Endothelial cell (in vitro differentiated cells): ENCODE measurements at regions not wholly inside any gene's neighbourhood (a gene's known extent, or its start where the extent isn't known, plus 50 kb on each side); places are given as distances from the start of the nearest gene placed in this dataset.

Experiments used
- DNase-seq: peaks from one replicate; pipeline ENCODE4 v3.0.0; 2021; ENCODE audit warnings: low spot score
- H3K27ac Mint-ChIP-seq: one replicate; pipeline ENCODE4 v1.8.0; 2021; ENCODE audit warnings: mixed read lengths, inconsistent platforms; ENCODE audit not compliant: unreplicated experiment
- H3K27me3 Mint-ChIP-seq: one replicate; pipeline ENCODE4 v1.8.0; 2021; ENCODE audit warnings: mild to moderate bottlenecking, moderate library complexity, mixed read lengths, inconsistent platforms; ENCODE audit not compliant: unreplicated experiment
- H3K36me3 Mint-ChIP-seq: one replicate; pipeline ENCODE4 v1.8.0; 2021; ENCODE audit warnings: mild to moderate bottlenecking, low read depth, mixed read lengths, inconsistent platforms; ENCODE audit not compliant: unreplicated experiment
- H3K4me1 Mint-ChIP-seq: one replicate; pipeline ENCODE4 v1.8.0; 2021; ENCODE audit warnings: mild to moderate bottlenecking, mixed read lengths, inconsistent platforms; ENCODE audit not compliant: unreplicated experiment
- H3K4me3 Mint-ChIP-seq: one replicate; pipeline ENCODE4 v1.8.0; 2021; ENCODE audit warnings: mild to moderate bottlenecking, mixed read lengths, inconsistent platforms; ENCODE audit not compliant: unreplicated experiment
- H3K9me3 Mint-ChIP-seq: one replicate; pipeline ENCODE4 v1.8.0; 2021; ENCODE audit warnings: mixed read lengths, inconsistent platforms; ENCODE audit not compliant: unreplicated experiment
- TF ChIP-seq, protein P1 (sequence below): fragments of 200-600 bp; sonication (generic); IDR thresholded peaks from one replicate; pipeline ENCODE4 v1.5.0; 2021; ENCODE audit warnings: antibody characterized with exemption; ENCODE audit not compliant: unreplicated experiment

DNA sequence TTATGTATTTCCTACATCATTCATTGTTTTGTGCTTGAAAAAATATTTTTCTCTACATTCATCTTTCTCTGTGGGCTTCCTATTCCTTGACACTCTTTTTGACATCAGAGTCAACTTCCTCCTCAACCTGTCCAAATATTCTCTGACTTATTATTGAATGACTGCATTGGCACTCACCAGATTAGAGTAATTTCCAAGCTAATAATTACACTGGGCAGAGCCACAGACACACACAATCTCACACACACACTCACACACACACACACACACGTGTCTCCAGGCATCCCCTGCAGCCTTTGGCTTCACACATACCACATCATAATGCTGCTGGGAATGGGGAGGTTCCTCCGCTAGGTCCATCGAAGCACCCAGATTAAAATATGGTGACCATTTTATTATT, 184.5 kb downstream of the SYK start:
- Mint-ChIP-seq H3K4me3 (no peak overlapping the region), H3K27me3 (peaks cover 1% of the 10 kb centered on the region), H3K9me3 (no peaks in the 10 kb centered on the region), H3K4me1 (peaks cover 3% of the 10 kb centered on the region), H3K27ac (no peak overlapping the region), H3K36me3 (no peaks in the 10 kb centered on the region)
- DNase-seq = no peak
- TF ChIP-seq, protein P1, sequence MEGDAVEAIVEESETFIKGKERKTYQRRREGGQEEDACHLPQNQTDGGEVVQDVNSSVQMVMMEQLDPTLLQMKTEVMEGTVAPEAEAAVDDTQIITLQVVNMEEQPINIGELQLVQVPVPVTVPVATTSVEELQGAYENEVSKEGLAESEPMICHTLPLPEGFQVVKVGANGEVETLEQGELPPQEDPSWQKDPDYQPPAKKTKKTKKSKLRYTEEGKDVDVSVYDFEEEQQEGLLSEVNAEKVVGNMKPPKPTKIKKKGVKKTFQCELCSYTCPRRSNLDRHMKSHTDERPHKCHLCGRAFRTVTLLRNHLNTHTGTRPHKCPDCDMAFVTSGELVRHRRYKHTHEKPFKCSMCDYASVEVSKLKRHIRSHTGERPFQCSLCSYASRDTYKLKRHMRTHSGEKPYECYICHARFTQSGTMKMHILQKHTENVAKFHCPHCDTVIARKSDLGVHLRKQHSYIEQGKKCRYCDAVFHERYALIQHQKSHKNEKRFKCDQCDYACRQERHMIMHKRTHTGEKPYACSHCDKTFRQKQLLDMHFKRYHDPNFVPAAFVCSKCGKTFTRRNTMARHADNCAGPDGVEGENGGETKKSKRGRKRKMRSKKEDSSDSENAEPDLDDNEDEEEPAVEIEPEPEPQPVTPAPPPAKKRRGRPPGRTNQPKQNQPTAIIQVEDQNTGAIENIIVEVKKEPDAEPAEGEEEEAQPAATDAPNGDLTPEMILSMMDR = no peak

DNA sequence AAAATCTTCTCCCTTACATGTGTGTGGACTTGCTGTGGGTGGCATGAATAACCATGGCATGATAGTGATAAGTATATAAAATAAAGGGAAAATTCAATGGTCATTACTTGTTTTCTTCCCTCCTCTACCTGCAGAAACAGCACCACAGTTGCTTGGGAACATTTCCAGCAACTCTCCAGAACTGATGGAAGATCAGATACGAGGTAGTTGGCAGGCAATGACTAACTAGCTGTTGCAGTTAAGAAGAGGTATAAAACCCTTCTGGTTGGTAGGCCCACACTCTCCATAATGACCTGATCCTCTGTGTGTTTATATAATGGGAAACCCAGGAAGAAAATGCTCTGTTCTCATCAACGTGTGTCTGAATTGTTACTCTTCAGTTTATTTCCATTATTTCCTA, 185.9 kb downstream of the SYK start:
- Mint-ChIP-seq H3K4me3 (no peak overlapping the region), H3K27me3 (no peaks in the 10 kb centered on the region), H3K36me3 (no peaks in the 10 kb centered on the region), H3K27ac (no peak overlapping the region), H3K4me1 (peaks cover 3% of the 10 kb centered on the region), H3K9me3 (no peaks in the 10 kb centered on the region)
- DNase-seq = no peak
- TF ChIP-seq, protein P1 = no peak

DNA sequence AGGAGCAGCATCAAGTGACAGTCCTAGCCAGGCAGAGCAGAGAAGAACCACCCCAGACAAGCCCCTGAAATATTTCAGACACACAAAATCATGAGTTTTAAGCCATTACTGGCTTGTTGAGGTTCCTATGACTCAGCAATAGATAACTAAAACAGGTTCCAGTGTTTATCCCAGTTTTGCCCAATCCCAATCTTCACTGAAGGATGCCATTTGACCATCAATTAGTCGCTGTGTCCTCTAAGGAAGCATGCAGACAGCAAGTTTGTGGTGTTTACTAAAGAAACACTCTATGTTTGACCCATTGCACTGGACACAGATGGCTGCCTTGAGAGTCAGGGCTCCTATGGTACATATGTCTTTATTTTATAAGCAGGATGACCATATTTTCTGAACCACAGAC, 186.7 kb downstream of the SYK start:
- DNase-seq = no peak
- peaks cover 3% of the 10 kb centered on the region for H3K4me1 Mint-ChIP-seq
- H3K36me3 Mint-ChIP-seq = no peaks in the 10 kb centered on the region
- H3K27me3 Mint-ChIP-seq = no peaks in the 10 kb centered on the region
- H3K4me3 Mint-ChIP-seq = no peak overlapping the region
- H3K9me3 Mint-ChIP-seq = no peaks in the 10 kb centered on the region
- no peak overlapping the region for H3K27ac Mint-ChIP-seq
- TF ChIP-seq, protein P1 = no peak

DNA sequence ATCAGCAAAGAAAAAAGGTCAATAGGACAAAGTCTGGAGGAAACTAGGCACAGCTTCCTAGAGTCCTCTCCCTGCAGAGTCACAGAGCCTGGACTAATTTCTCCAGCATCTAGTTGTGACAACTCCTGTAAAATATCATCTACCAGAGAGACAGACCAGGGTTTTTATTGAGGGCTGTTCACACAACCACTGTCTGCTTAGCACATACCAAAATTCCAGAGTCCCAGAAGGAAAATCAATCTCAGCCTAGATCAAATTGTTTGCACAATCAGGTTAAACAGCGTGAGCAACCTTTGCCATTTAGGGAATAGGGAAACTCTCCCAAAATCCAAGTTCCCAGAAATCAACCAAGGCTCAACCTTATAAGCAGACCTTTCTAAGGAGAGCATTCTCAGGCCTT, 190.3 kb downstream of the SYK start:
- H3K27ac Mint-ChIP-seq = no peak overlapping the region
- H3K27me3 Mint-ChIP-seq = no peaks in the 10 kb centered on the region
- TF ChIP-seq, protein P1 = no peak
- H3K4me3 Mint-ChIP-seq = no peak overlapping the region
- H3K9me3 Mint-ChIP-seq = no peaks in the 10 kb centered on the region
- no peak for DNase-seq
- H3K36me3 Mint-ChIP-seq = no peaks in the 10 kb centered on the region
- H3K4me1 Mint-ChIP-seq = no peaks in the 10 kb centered on the region

DNA sequence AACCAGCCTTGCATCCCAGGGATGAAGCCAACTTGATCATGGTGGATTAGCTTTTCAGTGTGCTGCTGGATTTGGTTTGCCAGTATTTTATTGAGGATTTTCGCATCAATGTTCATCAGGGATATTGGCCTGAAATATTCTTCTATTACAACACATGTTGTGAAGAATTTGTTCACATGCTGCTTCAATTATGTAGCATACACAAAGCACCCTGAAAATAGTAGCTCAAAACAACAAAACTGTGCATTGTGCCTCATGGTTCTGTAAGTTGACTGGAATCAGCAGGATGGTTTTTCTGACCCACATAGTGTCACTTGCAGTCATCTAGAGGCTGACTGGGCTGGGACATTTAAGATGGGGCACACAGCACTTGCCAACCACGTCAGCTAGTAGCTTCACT, 193.9 kb downstream of the SYK start:
- no peak for DNase-seq
- Mint-ChIP-seq H3K4me3 (no peak overlapping the region), H3K27ac (no peak overlapping the region), H3K9me3 (no peaks in the 10 kb centered on the region), H3K36me3 (no peaks in the 10 kb centered on the region), H3K27me3 (no peaks in the 10 kb centered on the region), H3K4me1 (no peaks in the 10 kb centered on the region)
- TF ChIP-seq, protein P1 = no peak
